DMS114 treated with DMSO at 0.1 percent for 48 hours (cell line): ENCODE measurements at regions not wholly inside any gene's neighbourhood (a gene's known extent, or its start where the extent isn't known, plus 50 kb on each side); places are given as distances from the start of the nearest gene placed in this dataset.
"Not testable (repeated sequence)": the region's sequence is repeated elsewhere in the genome, so short reads cannot be mapped to it uniquely, and the experiment has no call there.

Source experiments
- DNase-seq: peaks from one replicate; lab custom pipeline; 2025; ENCODE audit not compliant: unreplicated experiment; lab: John Stamatoyannopoulos, UW

- no peak for DNase-seq
These were observed 342.2 kb upstream of the GALNT5 start for GRCh38 chr2:156915332-156915731.

- DNase-seq = no peak
These were observed 339.1 kb upstream of the GALNT5 start for GRCh38 chr2:156918410-156918809.

GRCh38 chr2:156930423-156930822, 327.1 kb upstream of the GALNT5 start:
- no peak for DNase-seq

GRCh38 chr2:156933645-156934225, 323.8 kb upstream of the GALNT5 start:
- DNase-seq = no peak

GRCh38 chr2:156935616-156936015, 321.9 kb upstream of the GALNT5 start:
- DNase-seq = no peak

- DNase-seq = no peak
These were observed 320.1 kb upstream of the GALNT5 start for GRCh38 chr2:156937430-156937829.

GRCh38 chr2:156944871-156945270, 312.6 kb upstream of the GALNT5 start:
- no peak for DNase-seq

GRCh38 chr2:156947261-156947660, 310.2 kb upstream of the GALNT5 start:
- DNase-seq = no peak

GRCh38 chr2:156955701-156956100, 301.8 kb upstream of the GALNT5 start:
- no peak for DNase-seq

GRCh38 chr2:156956161-156956560, 301.3 kb upstream of the GALNT5 start:
- DNase-seq = no peak

GRCh38 chr2:156958374-156958773, 299.1 kb upstream of the GALNT5 start:
- no peak for DNase-seq

GRCh38 chr2:156959481-156959880, 298.0 kb upstream of the GALNT5 start:
- DNase-seq = no peak

GRCh38 chr2:156982615-156983014, 274.9 kb upstream of the GALNT5 start:
- no peak for DNase-seq

- no peak for DNase-seq
These were observed 271.0 kb upstream of the GALNT5 start for GRCh38 chr2:156986339-156986988.

- DNase-seq = no peak
These were observed 257.8 kb upstream of the GALNT5 start for GRCh38 chr2:156999661-157000060.

GRCh38 chr2:157004789-157005188, 252.7 kb upstream of the GALNT5 start:
- DNase-seq = no peak

- DNase-seq = no peak
These were observed 242.4 kb upstream of the GALNT5 start for GRCh38 chr2:157015015-157015575.

- not testable (repeated sequence) for DNase-seq
These were observed 234.2 kb upstream of the GALNT5 start for GRCh38 chr2:157023264-157023663.

- no peak for DNase-seq
These were observed 233.4 kb upstream of the GALNT5 start for GRCh38 chr2:157024129-157024528.

GRCh38 chr2:157032017-157032416, 225.5 kb upstream of the GALNT5 start:
- DNase-seq = no peak

GRCh38 chr2:157036726-157037125, 220.8 kb upstream of the GALNT5 start:
- no peak for DNase-seq

- no peak for DNase-seq
These were observed 213.7 kb upstream of the GALNT5 start for GRCh38 chr2:157043786-157044185.

- no peak for DNase-seq
These were observed 211.1 kb upstream of the GALNT5 start for GRCh38 chr2:157046396-157046795.
